GM18511 (cell line): ENCODE measurements at regions not wholly inside any gene's neighbourhood (a gene's known extent, or its start where the extent isn't known, plus 50 kb on each side); places are given as distances from the start of the nearest gene placed in this dataset.
"Not testable (repeated sequence)": the region's sequence is repeated elsewhere in the genome, so short reads cannot be mapped to it uniquely, and the experiment has no call there.

ENCODE experiments used
- ATAC-seq: cut with Tn5 transposase; IDR thresholded peaks from one replicate; pipeline ENCODE4 v1.9.1; 2021; ENCODE audit warnings: mild to moderate bottlenecking, moderate library complexity; ENCODE audit not compliant: unreplicated experiment

DNA sequence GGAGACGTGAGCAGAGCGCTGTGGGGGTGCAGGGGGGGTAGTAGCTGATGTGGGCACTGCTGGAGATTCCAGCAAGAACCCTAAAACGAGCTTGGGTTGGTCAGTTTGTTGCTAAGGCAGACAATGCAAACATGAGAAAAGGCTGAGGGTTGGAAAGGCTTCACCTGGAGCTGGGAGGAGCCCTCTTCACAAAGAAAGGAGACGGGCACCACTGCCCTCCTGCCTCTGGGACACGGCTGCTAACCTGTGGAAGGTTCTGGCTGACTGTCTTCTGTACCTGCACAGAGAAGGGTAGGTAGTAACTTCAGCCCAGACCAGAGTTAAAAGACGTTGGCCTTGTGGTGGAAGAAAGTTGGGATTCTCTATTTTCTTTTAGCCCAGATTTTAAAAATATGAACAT, 108.7 kb downstream of the SUCLA2 start:
- no peak for ATAC-seq

DNA sequence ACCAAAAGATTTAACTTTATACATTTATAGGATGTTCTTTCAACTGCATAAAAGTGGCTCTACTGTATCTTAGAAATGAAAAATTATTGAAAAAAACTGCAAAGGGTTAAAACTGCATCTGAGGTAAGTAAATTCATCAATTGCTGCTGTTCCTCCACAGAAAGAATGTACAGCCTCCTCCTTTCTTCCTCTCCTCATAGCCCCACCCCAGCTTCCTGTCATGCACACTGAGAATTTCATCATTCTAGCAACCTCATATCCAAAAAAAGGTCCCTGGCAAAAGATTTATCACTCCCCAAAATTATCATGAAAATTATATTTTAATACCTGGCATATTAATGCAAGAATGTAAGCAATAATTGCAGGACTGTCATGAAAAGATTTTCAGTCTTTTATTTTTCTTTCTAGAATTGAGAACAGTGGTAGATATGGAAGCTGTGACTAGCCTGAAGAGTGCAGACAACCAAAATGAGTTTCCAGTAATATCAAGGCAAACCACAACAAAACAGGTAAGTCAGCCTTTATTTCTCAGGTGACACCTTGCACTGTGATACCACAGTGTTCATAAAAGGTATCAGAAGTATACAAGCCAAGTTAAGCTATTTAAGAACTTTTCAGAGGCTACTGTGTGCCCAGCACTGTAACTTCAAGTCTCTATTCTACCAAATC, 110.8 kb downstream of the SUCLA2 start:
- ATAC-seq = no peak

DNA sequence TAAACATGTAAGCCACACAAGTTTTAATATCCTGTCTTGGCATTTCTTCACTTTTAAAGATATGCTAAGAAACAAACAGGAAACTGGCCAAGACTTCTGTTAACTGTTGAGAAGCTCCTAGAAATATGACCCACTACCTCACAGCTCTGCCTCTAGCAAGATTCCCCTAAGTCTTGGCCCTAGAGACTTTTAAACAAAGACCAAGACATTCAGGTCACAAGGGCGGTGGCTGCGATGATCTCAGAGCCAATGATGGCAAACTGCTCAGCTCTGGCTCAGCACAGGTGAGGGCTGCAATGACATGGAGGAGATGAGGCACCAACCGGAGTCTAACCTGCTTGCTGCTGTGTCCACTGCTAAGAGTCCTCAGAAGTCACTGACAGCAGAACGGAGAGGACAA, 114.8 kb downstream of the SUCLA2 start:
- no peak for ATAC-seq

DNA sequence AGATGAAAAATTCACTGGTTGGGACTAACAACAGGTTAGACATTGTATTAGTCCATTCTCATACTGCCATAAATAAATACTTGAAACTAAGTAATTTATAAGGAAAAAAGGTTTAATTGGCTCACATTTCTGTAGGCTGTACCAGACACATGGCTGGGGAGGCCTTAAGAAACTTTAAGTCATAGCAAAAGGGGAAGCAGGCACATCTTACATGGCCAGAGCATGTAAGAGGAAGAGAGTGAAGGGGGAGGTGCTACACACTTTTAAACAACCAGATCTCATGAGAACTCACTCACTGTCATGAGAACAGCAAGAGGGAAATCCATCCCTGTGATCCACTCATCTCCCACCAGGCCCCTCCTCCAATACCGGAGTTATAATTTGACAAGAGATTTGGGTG, 125.9 kb downstream of the SUCLA2 start:
- ATAC-seq = no peak

DNA sequence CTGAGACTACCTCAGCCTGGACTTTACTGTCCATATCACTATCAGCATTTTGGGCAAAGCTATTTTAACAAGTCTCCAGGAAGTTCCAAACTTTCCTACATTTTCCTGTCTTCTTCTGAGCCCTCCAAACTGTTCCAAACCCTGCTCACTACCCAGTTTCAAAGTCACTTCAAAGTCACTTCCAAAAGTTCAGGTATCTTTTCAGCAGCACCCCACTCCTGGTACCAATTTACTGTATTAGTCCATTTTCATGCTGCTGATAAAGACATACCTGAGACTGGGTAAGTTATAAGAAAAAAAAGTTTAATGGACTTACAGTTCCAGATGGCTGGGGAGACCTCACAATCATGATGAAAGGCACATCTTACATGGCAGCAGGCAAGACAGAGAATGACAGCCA, 127.1 kb downstream of the SUCLA2 start:
- ATAC-seq = not testable (repeated sequence)

DNA sequence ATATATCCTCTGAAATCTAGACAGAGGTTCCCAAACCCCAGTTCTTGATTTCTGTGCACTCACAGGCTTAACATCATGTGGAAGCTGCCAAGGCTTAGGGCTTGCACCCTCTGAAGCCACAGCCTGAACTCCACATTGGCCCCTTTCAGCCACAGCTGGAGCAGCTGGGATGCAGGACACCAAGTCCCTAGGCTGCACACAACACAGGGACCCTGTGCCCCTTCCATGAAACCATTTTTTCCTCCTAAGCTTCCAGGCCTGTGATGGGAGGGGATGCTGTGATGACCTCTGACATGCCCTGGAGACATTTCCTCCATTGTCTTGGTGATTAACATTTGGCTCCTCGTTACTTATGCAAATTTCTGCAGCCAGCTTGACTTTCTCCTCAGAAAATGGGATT, 127.8 kb downstream of the SUCLA2 start:
- ATAC-seq = not testable (repeated sequence)

DNA sequence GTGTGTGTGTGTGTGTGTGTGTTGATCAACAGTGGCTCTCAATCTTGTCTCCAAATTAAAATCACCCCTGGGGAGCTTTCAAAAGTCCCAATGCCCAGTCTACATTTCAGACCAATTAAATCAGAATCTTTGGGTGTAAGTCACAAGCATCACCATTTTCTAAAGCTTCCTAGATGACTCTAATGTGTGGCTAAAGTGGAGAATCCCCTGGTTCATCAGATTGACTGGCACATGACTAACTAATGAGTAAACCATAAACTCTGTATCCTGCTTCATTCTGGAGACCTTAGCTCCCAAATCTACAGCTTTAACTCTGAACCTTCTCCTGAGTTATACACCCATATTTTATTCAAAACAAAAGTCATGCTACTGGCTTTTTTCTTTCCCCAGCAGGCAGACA, 131.3 kb downstream of the SUCLA2 start:
- no peak for ATAC-seq

DNA sequence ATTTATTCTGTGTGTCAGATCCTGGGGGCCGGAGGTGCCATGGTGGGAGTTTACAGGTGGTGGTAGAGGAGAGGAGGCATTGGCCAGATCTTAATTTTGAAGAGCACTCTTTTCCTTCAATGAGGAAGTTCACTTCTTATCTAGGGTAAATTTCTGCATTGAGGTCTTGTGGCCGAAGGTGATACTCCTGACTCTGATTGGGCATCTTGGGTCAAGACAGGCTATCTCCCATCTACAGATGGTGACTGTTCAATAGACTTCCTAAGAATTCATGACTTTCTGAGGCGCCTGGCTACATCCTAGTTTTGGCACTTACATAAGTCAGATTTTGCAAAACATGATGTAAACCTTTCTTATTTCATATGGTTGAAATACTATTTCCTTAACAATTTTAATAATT, 135.2 kb downstream of the SUCLA2 start:
- no peak for ATAC-seq

DNA sequence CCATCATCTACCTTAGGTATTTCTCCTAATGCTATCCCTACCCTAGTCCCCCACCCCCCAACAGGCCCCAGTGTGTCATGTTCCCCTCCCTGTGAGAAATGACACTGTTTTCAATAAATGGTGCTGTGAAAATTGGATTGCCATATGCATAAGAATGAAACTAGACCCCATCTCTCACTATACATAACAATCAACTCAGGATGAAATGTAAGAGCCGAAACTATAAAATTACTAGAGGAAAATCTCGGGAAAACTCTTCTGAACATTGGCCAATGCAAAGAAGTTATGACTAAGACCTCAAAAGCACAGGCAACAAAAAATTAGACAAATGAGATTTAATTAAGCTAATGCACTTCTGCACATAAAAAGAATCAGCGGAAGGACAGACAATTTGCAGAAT, 138.2 kb downstream of the SUCLA2 start:
- no peak for ATAC-seq

DNA sequence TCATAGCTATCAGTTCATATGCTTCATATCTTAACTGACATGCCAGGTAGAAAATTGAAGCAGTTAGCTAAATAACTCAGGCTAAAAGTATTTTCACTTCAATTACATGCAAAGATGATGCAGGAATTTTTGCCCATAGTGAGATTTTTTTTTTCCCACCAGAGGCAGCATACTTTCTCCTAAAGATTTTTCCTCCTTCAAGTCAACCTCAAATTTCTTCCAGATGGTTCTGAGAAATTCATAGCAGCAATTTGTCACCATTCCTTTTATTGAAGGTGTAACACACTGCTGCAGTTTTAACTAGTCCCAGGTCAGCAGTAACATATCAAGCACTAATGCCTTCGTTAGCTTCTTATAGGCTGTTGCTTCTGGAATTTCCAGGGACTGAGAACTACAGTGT, 141.9 kb downstream of the SUCLA2 start:
- no peak for ATAC-seq

DNA sequence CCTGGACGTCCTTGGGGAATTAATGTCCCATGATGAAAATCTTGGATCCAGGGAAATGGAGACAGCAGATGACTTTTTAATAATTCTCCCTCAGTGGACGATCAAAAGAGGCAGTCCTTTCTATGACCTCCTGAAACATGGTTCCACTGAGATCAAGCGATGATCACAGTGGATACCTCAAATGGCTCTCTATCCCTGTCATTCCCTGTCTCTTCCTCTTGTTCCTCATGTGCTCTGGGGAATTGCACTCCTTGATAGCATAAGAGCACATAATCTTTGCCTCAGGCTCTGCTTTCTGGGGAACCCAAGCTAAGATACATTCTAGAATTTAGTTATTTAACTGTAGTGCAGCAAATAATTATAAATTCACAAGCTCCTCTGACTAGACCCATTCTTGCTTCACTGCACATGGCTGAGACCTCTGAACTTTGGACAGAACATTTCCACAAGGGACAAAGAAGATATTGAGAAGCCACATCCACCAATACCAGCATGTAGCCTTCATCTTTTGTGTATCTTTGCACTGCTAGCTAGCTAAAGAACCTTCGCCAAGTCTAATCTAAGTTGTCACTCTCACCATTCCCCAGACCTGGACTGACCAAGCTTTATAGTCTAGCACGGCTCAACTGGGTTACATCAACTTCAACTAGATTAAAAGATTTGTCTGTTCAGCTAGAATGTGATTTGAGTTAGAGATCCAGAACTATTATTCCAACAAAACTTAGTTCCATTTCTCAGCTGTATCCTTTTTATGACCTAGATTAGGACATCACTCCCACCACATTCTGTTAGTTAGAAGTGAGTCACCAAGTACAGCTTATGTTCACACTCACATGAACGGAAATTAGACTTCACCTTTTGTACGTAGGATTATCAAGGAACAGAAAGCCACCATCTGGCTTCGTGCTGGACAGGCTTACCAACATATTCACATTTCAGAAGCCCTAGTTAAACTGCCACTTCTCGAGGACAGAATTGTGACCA, 142.7 kb downstream of the SUCLA2 start:
- ATAC-seq = no peak

DNA sequence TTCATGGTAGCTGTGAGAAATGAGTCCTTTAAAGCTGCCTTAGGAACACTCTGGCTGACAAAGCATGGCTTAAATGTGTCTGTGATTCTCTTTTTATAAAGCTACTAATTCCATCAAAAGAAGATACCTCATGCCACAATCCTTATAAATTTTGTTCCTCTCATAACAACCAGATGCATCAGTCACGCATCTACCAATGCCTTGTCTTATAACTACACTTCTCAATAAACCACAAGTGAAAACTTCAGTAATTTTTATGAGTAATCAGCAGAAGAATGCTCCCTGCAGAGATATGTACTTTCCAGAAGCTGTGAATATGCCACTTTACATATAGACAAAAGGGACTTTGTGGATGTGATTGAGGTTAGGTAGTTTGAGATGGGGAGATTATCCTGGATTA, 147.8 kb downstream of the SUCLA2 start:
- ATAC-seq = no peak

DNA sequence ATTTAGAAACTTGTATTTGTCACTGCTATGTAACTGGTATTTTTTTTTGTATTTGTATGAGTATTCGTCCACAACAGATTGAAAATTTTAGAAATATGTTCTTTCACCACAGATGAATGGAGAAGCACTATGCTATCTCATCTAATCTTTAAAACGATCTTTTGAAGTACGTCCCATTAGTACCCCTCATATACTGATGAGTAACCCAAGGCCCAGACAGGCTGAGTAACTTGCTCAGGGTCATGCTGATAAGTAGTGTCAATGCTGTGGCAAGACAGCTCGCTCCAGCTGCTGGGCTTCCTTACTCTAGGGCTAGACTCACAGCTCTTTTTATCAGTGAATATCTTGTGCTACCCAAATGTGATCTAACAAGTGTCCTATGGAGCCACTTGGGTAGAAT, 154.2 kb downstream of the SUCLA2 start:
- no peak for ATAC-seq

DNA sequence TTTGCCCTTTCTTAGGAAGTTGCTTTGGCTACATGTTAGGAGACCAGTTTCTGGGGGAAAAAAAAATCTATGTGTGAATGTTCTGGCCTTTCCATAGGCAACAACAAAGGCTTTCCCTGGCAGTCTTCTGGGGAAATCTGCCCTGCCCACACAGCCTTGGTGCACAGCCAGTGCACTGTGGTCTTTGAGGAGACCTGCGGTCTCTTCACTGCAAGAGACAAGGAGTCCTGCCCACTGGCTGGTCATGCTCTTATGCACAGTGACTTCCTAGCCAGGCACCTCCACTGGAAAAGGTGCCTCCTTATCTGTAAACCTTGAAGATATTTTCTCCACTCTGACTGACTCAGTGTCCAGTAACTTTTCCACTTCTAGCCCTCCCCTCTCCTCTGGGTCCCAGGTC, 155.1 kb downstream of the SUCLA2 start:
- no peak for ATAC-seq

DNA sequence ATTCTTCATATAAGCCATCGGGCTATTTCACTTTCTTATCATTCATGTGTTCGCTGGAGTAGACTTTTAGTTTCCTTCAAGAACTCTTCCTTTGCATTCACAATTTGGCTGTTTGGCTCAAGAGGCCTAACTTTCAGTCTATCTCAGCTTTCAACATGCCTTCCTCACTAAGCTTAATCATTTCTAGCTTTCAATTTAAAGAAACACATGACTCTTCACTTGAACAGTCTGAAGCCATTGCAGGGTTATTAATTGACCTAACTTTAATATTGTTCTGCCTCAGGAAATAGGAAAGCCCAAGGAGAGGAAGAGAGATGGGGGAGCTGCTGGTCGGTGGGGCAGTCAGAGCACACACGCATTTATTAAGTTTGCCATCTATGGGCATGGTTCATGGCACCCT, 158.1 kb downstream of the SUCLA2 start:
- ATAC-seq = peak; percentile 91

DNA sequence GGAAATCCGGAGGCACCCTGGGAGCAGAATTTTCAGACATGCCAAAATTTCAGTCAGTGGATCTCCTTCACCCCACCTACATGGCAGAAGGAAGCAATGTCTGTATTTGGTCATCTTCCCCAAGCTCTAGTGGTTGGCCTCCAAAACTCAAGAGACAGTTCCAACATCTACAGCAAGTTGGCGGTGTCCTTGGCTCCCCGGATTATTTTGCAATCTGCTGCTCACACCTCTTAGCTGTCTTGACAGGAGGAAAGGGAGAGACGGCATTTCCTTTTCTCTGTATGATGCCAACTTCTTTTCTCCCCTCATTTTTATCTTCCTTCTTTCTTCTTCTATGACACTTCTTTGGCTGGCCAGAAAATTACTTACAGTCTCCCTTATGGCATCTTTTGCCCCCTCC, 159.9 kb downstream of the SUCLA2 start:
- no peak for ATAC-seq

DNA sequence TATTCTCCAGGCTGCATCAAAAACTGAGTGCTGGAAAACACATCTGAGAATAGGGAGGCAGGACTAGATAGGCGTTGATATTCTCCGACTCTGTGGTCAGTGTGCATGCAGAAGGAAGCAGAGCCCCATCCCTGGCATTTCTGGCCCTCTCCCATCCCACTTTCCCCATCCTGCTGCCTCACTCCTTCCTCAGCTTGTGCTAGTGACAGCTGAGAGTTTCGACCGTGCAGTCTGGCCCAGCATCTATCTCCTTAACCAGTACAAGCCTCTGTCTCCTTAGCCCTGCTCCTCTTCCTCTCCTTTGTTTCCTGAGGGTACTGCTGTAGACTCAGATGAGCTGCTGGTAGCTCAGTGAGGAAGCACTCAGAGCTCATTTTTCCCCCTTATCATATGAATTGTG, 163.2 kb downstream of the SUCLA2 start:
- ATAC-seq = no peak

DNA sequence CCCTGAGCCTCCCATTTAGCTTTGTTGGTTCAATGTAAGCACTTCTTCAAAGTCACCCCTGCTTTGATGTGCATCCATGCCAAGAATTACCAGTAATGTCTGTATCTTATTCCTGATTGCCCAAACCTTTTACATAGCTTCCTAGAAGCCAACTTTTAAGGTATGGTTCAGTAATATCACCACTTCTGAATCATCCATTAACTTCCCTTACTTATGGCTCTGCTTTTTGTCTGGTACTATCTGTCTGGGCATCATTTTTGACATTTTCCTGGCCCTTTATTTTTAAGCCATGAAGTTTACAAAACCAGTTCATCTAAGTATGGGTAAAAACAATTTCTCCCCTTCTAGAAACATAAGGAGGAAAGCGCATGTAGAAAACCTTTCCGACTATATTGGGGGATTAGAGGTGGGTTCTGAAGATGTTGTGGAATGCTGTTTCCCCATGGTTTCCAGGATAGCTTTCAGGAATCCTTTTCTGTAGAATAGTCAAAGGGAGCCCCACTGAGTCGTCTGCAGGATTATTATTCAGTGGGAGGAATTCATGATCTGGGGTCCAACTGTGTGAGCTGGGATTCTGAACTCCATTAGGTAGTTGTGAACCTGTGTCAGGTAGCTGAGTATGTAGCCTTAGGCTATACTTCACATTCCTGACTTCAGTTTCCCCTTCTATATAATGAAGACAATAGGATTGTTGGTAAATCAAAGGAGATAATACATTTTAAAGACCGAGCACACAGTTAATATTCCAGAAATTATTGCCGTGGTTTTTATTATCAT, 163.8 kb downstream of the SUCLA2 start:
- no peak for ATAC-seq

DNA sequence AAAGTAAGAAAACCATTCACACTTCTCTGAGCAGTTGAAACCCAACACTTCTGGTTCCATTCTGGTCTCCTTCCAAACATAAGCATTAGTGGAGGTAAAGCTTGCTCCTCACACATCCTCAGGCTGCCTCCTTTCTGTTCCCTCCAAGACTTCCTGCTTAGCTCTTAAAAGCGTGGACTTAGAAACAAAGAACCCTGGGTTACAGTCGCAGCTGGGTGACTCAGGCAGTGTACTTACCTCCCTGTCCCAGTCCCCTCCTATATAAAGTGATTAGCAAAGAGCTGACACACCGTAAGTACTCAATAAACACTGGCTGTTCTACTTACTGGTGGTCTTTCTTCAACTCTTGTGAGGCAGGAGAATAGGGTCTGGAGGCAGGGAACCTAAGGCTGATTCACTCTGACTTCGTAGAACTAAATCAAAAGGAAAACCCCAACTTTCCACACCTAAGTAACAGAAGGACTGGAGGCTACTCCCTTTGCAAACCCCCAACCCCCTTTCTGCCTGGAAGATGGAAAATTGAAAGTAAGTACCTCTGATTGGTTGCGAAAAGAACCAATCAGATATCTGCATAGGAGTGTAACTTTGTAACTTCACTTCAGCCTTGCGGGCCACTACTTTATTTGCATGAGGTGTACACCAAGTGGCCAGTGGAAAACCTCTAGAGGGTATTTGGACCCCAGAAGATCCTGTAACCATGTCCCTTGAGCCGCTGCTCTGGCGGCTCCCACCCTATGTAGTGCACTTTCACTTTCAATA, 165.4 kb downstream of the SUCLA2 start:
- no peak for ATAC-seq

DNA sequence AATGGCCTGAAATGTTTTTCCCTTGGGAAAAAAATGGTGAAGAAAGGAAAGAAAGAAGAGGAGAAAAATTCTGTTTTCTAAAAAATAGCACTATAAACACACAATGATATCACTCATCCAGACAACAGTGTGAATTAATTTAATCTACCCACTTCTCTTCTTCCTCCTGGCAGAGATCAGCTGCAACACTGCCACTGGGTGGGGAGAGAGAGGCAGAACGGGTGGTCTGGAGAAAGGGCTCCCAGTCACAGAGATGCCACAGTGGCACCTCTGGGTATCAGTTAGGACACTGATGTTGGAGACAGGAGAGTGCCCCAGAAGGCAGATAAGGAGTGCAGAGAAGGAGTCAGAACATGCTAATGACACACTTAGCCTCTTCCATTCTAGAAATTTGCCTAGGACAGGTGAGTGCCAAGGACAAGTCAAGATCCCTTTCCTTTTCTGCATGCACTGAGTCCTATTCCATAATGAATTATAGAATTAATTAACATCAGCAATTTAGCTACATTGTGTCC, 168.6 kb downstream of the SUCLA2 start:
- no peak for ATAC-seq

DNA sequence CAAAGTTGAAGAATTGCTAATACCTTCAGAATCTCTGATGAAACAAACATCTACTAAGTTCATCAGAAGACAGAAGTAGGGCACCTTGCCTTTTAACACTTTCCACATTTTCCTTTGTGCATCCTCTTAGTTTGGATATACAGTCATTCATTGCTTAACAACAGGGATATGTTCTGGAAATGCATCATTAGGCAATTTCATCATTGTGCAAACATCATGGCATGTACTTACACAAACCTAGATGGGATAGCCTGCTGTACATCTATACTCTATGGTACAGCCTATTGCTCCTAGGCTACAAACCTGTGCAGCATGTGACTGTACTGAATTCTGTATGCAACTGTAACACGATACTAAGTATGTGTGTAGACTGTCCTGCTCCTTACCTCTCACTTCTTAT, 169.8 kb downstream of the SUCLA2 start:
- ATAC-seq = no peak
